GM19468 (cell line): ENCODE measurements at regions not wholly inside any gene's neighbourhood (a gene's known extent, or its start where the extent isn't known, plus 50 kb on each side); places are given as distances from the start of the nearest gene placed in this dataset.

Source experiments
- ATAC-seq: cut with Tn5 transposase; IDR thresholded peaks from one replicate; pipeline ENCODE4 v1.9.1; 2021; ENCODE audit warnings: mild to moderate bottlenecking, moderate library complexity, moderate number of reproducible peaks; ENCODE audit not compliant: unreplicated experiment; ENCODE audit errors: extremely low read depth

DNA sequence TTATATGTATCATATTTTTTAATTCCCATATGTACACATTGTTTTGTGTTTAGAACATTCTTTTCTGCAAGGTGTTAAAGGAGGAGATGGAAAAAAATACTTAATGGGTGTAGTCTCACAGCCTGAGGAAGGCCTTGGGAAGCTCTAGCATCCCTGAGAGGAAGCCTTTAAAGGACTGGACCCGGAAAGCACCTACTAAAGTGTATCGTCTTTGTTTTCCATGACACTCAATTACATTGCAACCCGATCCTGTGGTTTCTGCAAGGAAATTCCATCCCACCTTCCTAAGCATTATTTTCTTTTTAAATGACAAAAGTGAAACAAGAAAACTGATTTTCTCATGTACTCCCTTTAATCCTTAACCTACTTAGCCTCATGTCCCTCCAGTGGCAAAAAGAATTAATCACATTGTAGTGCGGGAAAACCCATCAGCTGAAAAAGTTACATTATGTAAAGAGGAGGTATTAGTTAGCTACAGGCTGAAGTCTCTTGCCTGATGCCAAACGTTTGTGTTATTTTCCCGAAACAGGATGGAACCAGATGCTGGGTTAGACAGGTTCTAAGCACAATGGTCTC lies 147.8 kb upstream of the CPSF6 start:
- ATAC-seq, result no peak

DNA sequence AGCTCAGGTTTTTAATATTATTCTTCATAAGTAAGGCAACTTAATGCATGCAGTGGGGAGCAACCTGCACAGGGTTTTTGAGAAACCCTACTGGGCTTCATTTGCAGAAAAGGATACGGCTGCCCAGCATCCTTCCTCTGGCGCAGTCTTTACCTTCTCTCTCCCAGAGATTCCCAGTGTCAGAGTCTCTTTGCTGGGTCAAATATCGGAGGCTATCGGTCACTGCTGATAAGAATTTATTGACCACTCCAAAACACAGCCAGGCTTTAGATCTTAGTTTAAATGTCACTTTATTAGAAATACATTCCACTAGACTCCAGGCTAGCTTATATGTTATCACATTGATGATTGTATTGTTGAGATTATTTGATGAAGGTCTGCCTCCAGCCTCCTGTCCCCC lies 147.2 kb upstream of the CPSF6 start:
- ATAC-seq, result no peak

DNA sequence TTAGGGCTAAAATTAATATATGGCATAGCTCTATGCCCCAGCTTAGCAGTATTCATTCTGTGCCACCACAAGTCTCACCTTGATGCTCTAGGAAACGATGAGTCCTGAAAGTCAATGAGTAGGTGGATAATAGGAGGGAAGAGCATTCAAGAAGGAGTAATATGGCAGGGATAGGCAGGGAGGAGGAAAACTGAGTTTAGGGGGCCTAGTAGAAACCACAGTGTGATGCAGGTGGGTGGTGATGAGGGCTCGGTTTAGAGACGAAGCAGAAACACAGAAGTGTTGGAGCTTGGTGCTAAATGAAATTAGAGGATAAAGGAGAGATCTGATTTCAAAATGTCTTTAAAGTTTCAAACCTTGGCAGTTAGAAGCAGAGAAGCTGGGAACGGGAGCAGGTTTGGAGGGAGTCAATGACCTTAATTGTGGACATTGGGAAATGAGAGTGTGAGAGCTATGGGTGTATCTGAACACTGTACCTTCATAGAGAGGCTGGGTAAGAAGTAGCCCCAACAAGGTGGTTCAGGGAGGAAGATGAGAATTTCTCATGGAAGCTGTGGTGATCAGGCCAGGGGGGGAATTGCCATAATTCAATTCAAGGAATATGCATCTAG lies 144.7 kb upstream of the CPSF6 start:
- ATAC-seq, result no peak

DNA sequence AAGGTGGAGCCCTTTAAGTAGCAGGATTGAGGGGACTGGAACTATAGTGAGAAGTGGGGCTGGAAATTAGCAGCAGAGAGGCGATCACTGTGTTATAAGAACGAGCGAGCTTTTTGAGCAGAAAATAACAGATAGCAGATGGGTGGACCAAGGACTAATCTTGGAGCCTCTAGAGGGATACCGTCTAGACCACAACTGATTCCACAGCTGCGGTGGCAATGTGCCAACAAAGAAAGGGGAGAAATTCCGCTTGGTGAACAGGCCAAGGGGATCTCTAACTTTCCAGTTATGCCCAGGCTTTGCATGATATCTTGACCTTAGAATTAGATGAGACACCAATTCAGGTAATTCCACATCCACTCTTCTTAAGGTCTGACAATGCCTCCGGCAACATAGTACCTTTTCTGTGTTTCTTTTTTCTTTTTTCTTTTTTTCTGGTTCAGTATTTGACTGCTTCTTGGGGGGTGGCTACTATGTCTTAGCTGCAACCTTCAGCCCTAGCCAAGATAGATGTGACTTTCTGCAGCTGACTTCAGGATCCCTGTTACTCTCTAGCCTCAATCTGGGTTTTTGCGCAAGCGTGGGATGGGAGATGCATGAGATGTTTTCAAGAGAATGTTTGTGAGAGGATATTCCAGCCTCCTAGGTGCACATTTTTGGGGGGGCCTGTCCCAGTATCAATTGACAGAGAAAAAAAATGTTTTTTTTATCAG lies 143.4 kb upstream of the CPSF6 start:
- ATAC-seq, result no peak

DNA sequence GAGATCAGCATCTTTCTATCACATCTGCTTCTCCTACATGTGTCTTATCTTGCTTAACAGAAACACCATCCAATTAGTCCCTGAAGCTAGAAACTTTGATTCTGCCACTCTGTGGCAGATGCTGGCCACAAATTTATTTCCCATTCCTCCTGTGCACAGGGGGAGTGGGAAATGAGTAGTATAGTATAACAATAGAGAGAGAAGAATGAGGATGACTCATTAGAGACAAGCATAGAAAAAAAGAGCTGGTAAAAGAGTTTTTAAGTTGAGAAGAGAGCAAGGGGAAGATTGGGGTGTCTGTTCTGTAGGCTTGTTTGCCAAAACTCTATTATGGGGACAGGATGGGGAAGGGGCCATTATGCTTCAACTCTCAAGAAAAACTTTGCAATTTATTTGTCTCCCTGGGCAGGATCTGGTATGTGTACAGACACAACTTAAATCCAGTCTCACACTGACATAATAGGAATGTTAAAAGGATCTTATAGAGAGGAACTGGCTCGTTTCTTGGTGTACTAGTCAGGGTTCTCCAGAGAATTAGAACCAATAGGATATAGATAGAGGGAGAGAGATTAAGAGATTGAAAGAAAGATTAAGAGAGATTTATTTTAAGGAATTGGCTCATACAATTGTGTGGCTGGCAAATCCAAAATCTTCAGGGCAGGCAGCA lies 142.6 kb upstream of the CPSF6 start:
- ATAC-seq, result no peak

DNA sequence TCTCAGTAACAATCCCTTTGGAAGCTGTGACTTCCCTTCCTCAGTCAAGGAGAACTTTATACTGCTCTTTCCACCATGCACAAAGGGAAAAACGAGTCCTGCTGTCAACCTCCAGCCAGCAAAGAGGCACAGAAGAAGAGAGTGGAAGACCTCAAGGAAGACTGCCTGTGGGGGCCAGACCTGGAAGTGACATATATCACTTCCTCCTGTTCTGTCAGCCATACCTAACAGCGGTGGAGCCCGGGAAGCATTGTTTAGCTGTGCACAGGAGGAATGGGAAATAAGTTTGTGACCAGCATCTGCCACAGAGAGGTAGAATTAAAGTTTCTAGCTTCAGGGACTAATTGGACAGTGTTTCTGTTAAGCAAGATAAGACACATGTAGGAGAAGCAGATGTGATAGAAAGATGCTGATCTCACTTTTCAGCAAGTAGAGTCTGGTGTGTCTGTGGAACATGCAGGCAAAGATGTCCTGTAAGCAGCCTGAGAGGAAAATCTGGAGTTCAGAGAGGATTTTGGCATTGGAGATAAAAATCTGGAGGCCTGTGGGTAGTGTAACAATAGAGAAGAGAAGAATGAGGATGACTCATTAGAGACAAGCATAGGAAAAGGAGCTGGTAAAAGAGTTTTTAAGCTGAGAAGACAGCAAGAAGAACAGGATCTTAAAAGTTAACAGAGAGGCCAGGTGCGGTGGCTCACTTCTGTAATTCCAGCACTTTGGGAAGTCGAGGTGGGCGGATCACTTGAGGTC lies 141.6 kb upstream of the CPSF6 start:
- no peak for ATAC-seq

DNA sequence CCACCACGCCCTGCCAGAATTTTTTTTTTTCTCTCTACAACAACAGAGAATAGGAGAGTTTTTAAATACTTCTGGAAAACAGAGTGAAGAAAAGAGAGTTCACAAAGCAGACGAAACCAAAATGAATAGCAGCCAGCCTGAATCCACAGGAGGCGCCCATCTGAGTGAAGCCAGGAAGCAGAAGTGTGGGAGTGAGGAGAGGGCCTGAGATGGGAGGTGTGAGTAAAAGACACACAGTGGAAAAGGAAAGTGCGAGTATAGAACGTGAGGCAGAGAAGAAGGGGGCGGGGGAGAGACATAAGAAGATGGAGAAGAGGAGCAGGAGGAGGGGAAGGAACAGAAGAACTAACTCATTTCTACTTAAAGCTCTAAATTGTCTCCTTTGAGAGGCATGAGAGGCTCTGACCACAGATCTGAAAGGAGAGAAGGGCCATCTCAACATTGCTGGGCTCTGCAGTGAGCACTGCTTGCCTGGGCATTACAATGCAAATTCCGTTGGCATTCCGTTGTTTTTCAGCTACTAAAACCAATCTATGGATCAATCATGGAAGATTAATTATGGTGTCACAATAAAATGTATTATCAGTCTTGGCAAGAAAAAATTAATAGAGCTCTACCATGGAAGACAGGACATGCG lies 140.1 kb upstream of the CPSF6 start:
- no peak for ATAC-seq

DNA sequence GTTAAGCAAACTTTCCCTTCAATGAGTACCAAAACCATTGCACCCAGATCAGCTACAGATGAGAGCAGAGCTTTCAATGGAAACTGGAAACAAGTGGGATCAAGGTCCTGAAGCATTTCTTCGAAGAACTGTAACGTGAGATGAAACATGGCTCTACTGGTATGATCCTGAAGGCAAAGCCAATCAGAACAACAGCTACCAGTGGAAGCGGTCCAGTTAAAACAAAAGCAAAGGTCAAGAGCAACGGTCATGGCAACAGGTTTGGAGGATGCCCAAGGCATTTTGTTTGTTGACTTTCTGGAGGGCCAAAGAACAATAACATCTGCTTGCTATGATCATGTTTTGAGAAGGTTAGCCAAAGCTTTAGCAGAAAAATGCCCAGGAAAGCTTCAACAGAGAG lies 137.9 kb upstream of the CPSF6 start:
- ATAC-seq, result no peak

DNA sequence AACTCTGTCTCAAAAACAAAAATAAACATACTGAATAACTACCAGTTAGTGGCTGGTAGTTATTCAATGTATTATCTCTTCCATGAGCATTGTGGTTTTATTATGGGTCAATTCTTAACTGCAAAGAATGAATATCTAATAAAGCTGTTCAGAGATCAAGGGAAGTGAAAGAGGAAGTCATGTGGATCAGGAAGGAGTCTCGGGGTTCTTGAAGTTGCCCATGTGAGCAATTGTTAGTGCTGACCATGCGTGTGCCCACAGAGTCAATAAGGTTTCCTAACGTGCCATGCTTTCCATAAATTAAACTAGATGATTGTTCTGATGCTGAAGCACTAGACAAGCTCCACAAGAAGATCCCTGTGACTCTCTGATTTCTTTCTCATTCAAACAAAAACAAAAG lies 136.5 kb upstream of the CPSF6 start:
- no peak for ATAC-seq

DNA sequence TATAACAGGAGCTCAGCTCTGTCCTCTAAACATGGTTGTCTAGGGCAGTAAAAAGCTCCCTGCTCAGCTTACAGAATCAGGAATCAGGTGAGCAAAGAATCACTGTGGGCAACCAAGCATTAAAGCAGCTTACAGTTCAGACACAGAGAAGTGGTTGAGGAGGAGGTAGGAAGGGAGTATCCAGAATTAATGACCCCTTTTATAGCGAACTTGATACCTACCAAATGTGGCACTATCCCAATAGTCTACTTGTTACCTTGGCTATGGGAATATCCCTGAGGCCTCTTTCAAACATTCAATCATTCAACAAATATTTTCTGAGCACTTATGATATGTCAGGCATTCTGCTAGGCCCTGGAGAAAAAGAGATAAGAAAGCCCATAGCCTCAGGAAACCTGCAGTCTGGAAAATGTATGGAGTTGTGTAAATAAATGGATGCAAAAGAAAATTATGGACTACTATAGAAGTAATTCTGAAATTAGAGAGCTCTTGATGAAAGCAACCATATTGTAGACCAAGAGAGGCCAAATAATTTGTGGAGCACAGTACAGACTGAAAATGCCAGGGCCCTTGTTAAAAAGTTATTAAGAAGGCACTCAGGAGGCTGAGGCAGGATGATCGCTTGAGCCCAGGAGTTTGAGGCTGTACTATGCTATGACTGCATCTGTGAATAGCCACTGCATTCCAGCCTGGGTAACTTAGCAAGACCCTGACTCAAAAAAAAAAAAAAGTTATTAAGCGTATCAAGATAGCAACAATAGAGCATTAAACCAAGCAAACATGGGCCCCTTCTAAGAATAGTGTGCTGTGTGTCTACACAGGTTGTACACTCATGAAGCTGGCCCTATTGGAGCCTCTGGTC lies 134.0 kb upstream of the CPSF6 start:
- ATAC-seq, result no peak

DNA sequence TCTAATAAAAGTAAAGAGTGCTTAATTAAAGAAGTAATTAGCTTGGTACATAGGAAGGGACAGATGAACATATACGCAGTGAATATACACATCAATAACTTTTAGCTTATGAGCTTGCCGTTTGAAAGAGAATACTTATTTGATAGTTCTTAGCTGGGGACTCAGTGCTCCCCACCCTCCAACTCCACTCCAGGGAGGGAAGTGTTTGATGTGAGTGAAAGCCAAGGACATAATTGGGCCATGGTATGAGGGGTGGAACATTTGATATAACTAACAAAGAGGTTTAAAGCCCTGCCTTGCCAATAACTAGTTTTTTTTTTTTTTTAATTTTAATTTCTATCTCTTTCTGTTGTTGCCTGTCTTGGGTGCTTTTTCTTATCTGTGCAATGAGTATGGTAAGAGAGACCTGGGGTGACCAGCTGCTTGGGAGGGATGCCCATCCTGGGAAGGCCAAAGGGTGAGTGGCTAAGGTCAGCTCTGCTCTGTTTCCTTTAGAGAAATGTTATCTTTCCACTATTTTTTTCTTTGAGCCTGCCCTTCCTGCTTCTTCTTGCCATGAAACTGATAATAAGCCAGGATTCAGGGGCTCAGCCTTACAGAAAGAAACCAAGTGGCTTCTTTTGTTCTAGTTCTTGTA lies 132.8 kb upstream of the CPSF6 start:
- no peak for ATAC-seq

DNA sequence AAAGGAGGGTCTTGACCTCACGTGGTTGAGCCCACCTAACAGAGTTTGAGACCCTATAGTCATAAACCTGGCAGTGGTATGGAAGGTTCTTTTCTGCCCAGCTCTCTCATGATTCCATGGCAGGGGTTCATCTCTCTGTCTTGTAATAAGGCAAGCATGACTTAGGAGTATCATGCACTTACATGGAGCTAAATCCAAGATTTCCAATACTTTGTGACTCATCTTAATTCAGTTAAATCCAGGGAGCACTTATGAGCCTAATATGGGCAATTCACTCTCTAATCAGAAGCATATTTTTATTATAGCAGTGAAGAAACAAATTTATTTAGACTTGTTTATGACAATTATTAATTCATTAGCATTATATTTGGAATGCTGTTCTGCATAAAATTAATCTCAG lies 131.8 kb upstream of the CPSF6 start:
- no peak for ATAC-seq

DNA sequence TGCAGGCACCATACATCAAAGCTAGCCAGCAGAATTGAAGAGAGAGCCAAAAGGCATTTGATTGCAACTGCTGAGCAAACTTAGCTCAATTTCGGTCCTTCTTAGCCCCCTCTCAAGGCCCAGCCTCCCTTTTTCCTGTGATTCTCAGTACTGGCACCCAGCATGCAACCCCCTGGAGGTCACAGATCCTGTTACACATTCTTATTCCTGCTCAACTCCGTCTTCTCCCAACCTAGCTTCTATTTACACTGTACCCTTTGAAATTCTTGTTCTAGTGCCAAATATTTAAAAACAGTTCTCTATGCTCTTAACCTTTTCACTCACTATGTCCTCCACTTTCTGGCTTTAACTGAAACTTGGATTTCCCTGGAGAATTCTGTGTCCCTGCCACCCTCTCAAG lies 131.3 kb upstream of the CPSF6 start:
- no peak for ATAC-seq

DNA sequence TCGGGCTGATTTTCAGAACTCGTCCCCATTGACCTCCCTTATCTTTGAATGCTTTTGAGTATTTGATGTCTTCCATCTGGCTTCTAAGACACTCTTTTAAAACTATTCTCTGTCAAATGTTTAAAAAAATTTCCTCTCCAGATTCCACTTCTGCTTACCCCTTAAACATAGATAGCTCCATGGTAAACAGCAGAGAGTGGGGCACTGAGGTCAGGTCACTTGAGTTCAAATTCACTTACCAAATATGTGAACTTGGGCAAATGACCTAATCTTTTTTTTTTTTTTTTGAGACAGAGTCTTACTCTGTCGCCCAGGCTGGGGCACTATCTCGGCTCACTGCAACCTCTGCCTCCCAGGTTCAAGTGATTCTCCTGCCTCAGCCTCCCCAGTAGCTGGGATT lies 126.8 kb upstream of the CPSF6 start:
- no peak for ATAC-seq

DNA sequence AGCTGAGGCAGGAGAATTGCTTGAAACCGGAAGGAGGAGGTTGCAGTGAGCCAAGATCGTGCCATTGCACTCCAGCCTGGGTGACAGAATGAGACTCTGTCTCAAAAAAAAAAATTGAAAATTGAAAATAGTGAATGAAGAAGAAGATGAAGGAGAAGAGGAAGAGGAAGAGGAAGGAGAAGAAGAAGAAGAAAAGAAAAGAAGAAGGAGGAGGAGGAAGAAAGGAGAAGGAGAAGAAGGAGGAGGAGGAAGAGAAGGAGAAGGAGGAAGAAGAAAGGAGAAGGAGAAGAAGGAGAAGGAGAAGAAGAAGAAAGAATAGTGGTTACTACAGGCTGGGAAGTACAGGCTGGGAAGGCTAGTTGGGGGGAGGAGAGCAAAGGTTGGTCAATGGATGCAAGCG lies 124.3 kb upstream of the CPSF6 start:
- ATAC-seq, result no peak

DNA sequence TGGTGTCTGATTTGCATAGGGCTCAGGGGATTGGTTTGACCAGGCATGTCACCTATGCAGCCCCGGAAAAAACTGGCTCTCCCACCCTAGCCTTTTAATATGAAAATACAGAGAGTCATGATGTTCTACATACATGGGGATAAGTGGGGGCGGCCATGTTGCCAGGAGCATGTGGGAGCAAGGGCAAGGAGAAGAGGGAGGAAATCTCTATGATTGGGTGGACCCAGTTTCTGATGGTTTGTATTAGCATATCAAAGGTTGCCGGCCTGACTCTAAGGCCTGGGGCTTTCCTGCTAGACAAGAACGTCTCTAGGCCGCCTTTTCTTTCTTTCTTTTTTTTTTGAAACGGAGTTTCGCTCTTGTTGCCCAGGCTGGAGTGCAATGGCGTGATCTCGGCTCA lies 123.4 kb upstream of the CPSF6 start:
- no peak for ATAC-seq

DNA sequence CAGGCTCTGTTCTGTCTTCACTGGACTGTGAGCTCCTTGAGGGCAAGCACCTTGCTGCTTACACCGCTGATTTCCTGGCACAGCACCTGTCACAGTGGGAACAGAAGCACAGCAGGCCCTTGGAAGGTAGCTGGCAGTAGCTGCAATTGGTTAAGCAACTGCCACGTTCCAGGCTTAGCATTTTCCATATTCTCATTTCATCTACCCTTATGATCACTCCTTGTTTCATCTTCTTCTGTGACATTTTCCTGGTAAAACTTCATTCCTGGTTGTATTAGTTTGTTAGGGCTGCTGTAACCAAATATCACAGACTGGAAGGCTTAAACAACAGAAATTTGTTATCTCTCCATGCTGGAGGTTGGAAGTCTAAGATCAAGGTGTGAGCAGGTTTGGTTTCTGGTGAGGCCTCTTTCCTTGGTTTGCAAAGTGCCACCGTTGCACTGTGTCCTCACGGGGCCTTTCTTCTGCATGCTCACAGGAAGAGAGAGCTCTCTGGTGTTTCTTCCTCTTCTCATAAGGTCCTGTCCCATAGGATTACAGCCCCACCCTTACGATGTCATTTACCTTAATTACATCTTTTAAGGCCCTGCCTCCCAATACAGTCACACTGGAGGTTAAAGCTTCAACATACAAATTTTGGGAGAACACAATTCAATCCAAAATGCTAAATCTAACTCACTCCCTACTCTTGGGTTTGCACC lies 121.7 kb upstream of the CPSF6 start:
- ATAC-seq, result no peak

DNA sequence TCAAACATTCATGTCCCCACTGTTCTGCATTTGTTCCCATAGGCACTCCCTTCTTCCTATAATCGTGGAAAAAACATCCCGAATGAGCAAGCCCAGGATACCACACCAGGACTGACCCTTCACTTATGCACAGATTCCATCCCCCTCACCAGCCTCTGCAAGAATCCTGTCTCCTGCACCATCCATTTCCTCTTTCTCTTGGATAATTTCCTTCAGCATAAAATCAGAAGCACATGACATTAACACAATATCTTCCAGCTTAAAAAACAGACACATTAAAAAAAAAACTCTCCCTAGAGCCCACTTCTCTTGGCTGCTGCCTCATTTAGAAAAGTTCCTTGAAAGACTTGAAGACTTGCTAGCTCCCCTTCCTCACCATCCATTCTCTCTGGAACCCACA lies 120.9 kb upstream of the CPSF6 start:
- no peak for ATAC-seq
